Activated T-cell treated with anti-CD3 and anti-CD28 coated beads, Interleukin-2, amount 50 U/mL, for 72 hours (primary cell): ENCODE measurements at regions not wholly inside any gene's neighbourhood (a gene's known extent, or its start where the extent isn't known, plus 50 kb on each side); places are given as distances from the start of the nearest gene placed in this dataset.
"Not testable (repeated sequence)": the region's sequence is repeated elsewhere in the genome, so short reads cannot be mapped to it uniquely, and the experiment has no call there.

Experiments
- ATAC-seq, 2 donors: fragments of 150-1000 bp; cut with Tn5 transposase; replicated peaks in 1 of 2; 2 replicates each; pipeline ENCODE4 v1.10.0; 2021; ENCODE audit warnings: moderate library complexity in 2 of 2, mild to moderate bottlenecking in 1 of 2
- DNase-seq, 2 donors: peaks; one replicate each; pipeline ENCODE4 v3.0.0; 2021 to 2022; ENCODE audit warnings: mixed read lengths in 1 of 2
- H3K27ac Mint-ChIP-seq: one replicate; pipeline ENCODE4 v1.8.0; 2022; ENCODE audit warnings: mild to moderate bottlenecking, moderate library complexity, mixed read lengths
- H3K27me3 Mint-ChIP-seq: one replicate; pipeline ENCODE4 v1.8.0; 2022; ENCODE audit warnings: low read depth, mixed read lengths
- H3K36me3 Mint-ChIP-seq, 2 donors: one replicate each; pipeline ENCODE4 v1.8.0; 2022; ENCODE audit warnings: mixed read lengths in 2 of 2, mild to moderate bottlenecking in 1 of 2; ENCODE audit not compliant: insufficient read depth in 2 of 2
- H3K4me1 Mint-ChIP-seq: one replicate; pipeline ENCODE4 v1.8.0; 2022; ENCODE audit warnings: low read depth, mixed read lengths
- H3K4me3 Mint-ChIP-seq, 2 donors: one replicate each; pipeline ENCODE4 v1.8.0; 2022; ENCODE audit warnings: mild to moderate bottlenecking in 2 of 2, mixed read lengths in 2 of 2, moderate library complexity in 2 of 2
- H3K9me3 Mint-ChIP-seq, 2 donors: one replicate each; pipeline ENCODE4 v1.8.0; 2022; ENCODE audit warnings: mixed read lengths in 2 of 2

DNA sequence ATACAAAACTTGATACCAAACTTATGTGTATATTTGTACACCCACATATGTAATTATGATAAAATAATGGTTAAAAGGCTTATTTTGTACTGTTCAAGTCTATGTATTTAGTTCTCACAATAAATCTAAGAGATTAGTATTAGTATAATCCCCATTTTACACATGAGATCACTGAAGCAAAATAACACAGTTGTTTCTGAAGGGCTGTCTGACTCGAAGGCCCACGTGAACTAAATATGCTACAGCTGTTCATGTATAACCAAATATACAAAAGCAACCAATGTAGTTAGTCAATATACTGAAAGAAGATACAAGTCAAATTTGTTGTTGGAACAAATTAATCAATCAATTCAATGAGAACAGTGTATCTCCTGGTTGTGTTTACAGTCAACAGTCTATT, 959.2 kb downstream of the EPHA7 start:
- no peaks in the 10 kb centered on the region for H3K4me1 Mint-ChIP-seq

DNA sequence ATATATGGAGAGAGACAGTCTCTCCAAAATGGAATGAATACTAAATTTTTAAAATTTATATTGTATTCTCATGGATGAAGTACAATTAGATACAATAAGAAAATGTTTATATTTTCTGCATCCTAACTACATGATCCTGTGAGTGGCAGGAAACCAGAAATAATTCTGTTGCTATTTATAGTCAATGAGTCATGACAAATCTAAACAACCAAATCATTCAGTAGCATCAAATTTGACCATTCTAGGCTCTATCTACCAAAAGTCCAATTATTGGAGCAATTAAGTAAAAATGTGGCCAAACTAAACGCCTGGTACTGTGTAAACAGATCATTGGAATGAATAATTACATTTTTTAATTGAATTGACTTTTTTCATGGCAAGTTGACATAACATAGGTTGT, 959.8 kb downstream of the EPHA7 start:
- Mint-ChIP-seq H3K36me3 (no peaks in the 10 kb centered on the region), H3K27ac (no peak overlapping the region), H3K4me1 (no peaks in the 10 kb centered on the region), H3K9me3 (peaks cover 2 to 7% of the 10 kb centered on the region in 2 donors), H3K4me3 (no peak overlapping the region), H3K27me3 (no peaks in the 10 kb centered on the region)
- ATAC-seq (no peak), DNase-seq (no peak)

More for the DNA sequence above, 959.2 kb downstream of the EPHA7 start:
- Mint-ChIP-seq H3K4me3 (no peak overlapping the region), H3K27ac (no peak overlapping the region), H3K36me3 (no peaks in the 10 kb centered on the region), H3K27me3 (no peaks in the 10 kb centered on the region), H3K9me3 (peaks cover 2 to 8% of the 10 kb centered on the region in 2 donors)
- no peak for ATAC-seq
- no peak for DNase-seq

DNA sequence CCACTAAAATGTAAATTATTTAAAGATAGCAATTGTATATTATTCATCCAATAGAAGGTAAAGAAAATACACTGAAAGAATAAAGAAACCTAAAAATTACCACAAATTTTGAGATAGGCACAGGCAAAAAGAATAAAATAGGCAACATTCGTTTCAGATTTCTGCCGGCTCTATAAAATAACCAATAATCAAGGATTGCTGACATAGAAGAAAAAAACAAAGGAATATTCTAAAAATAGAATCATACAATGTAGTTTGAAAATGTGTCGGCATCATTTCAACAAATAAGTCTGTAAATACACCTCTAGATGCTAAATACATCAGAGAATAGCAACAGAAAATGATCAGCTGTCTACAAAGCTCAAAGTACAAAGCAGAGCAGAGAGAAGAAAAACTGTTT, 973.3 kb downstream of the EPHA7 start:
- Mint-ChIP-seq H3K4me1 (no peaks in the 10 kb centered on the region), H3K36me3 (peaks cover 0 to 2% of the 10 kb centered on the region in 2 donors), H3K27me3 (no peaks in the 10 kb centered on the region), H3K27ac (no peak overlapping the region), H3K4me3 (no peak overlapping the region), H3K9me3 (peaks cover 4 to 8% of the 10 kb centered on the region in 2 donors)
- DNase-seq: no peak
- ATAC-seq: no peak

DNA sequence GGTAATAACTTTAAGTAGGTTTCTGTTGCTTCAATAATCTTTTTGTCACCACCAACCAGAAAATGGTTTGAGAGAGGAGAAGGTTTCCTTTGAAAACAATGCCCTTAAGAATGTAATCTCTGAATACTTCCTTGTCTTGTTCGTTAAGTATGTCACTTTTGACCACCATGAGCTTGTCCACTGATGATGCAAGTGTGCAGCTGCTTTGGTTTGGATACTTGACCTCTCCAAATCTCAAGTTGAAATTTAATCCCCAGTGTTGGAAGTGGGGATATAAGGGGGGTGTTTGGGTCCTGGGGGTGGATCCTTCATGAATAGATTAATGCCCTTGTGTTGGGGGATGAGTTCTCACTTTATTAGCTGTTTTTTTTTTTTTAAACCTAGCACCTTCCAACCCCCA, 985.4 kb downstream of the EPHA7 start:
- H3K27me3 Mint-ChIP-seq: no peaks in the 10 kb centered on the region
- no peaks in the 10 kb centered on the region for H3K36me3 Mint-ChIP-seq

DNA sequence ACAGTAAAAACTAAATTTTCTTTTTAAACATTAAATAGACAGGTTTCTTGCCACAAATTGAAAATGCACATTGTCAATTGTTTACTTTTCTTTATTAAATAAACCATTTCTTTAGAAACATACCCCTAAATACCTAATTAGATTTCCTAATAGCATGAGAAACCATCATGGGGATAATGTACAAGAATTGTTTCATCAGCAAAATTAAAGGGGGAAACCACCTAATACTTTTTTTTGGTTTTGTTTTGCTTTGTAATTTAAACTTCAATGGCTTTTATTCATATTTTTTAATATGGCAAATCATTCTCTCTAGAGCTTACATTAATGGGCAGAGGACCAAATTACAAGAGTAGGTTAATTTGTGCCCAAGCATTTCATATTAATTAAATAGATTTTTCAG, 987.9 kb downstream of the EPHA7 start:
- Mint-ChIP-seq H3K27me3 (no peaks in the 10 kb centered on the region), H3K9me3 (peaks cover 0 to 4% of the 10 kb centered on the region in 2 donors)

More for the DNA sequence above, 985.4 kb downstream of the EPHA7 start:
- ATAC-seq (no peak), DNase-seq (no peak)
- Mint-ChIP-seq H3K27ac (no peak overlapping the region), H3K9me3 (peaks cover 2 to 3% of the 10 kb centered on the region in 2 donors), H3K4me1 (no peaks in the 10 kb centered on the region), H3K4me3 (no peak overlapping the region)

DNA sequence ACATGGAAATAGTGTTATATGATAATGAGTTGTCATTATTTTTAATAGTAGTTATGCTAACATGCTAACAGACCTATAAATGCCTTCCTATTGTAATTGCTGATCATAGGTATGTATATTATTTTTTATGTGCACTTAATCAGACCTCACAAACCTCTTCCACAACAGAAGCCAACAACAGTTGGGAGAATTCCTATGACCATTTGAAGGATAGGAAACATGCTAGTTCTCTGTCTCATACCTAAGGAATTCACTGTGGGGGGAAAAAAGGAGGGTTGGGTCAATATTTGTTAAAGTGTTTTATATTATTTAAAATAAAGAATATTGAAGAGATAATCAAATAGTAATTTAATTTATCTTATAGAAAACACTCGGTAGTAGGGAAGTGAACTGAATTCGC, 990.9 kb downstream of the EPHA7 start:
- Mint-ChIP-seq H3K9me3 (peaks cover 3 to 4% of the 10 kb centered on the region in 2 donors), H3K4me1 (no peaks in the 10 kb centered on the region), H3K36me3 (no peaks in the 10 kb centered on the region), H3K4me3 (no peak overlapping the region), H3K27me3 (no peaks in the 10 kb centered on the region), H3K27ac (no peak overlapping the region)
- ATAC-seq (no peak), DNase-seq (no peak)

More for the DNA sequence above, 987.9 kb downstream of the EPHA7 start:
- Mint-ChIP-seq H3K4me3 (no peak overlapping the region), H3K4me1 (no peaks in the 10 kb centered on the region), H3K36me3 (no peaks in the 10 kb centered on the region), H3K27ac (no peak overlapping the region)
- DNase-seq (no peak), ATAC-seq (no peak)

DNA sequence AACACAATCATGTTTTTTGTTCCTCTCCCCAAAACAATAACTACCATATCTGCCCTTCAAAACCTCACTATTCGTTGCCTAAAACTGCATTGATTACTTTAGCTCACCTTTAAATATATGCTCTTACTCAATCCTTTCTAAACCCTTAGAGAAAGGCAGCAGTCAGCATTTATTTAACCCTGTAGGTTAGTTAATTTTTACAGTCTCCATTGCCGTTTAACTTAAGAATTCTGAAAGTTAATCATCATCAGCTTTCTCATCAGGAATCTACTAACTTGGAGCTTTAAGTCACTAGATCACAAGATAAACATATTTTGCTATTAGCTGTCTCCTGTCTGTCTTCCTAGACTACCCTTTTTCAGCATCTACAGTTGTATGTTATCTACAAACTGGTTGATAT, 991.9 kb downstream of the EPHA7 start:
- Mint-ChIP-seq H3K36me3 (no peaks in the 10 kb centered on the region), H3K27ac (no peak overlapping the region), H3K4me1 (no peaks in the 10 kb centered on the region), H3K27me3 (no peaks in the 10 kb centered on the region), H3K9me3 (peaks cover 7% of the 10 kb centered on the region in 2 donors), H3K4me3 (no peak overlapping the region)
- ATAC-seq (no peak), DNase-seq (no peak)

DNA sequence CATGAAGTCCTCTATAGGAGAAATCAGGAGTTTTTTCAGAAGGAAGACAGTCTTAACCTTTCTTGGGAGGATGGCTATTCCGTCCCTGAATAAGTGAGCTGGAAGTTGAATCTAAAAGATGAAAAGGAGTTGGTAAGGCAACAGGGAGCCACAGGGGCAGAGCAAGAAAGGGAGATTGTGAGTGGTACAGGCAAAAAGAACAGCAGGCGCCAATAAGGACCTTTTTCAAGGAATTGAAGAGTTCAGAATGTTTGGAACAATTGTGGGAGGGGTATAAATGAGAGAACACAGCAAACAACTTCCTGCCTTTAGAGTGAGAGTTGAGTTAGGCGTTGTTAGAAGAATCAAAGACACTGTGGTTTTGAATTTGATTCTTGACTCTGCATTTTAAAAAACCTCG, 1003.7 kb downstream of the EPHA7 start:
- DNase-seq (no peak), ATAC-seq (no peak)
- no peaks in the 10 kb centered on the region for H3K4me1 Mint-ChIP-seq
- peaks cover 7 to 8% of the 10 kb centered on the region in 2 donors for H3K9me3 Mint-ChIP-seq
- no peak overlapping the region for H3K27ac Mint-ChIP-seq
- H3K36me3 Mint-ChIP-seq: peaks cover 0 to 2% of the 10 kb centered on the region in 2 donors
- H3K4me3 Mint-ChIP-seq: no peak overlapping the region
- H3K27me3 Mint-ChIP-seq: no peaks in the 10 kb centered on the region

DNA sequence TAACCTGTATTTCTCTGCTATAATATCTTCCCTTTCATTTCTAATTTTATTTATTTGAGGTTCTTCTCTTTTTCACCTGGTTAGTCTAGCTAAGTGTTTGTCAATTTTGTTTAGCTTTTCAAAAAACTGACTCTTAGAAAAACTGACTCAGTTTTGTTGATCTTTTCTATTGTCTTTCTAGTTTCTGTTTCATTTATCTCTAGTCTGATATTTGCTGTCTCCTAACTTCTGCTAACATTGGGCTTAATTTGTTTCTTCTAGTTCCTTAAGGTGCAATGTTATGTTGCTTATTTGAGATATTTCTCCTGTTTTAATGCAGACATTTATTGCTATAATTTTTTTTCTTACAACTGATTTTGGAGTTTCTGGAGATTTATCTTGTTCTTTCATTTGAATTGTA, 1011.0 kb downstream of the EPHA7 start:
- Mint-ChIP-seq H3K27me3 (no peaks in the 10 kb centered on the region), H3K36me3 (peaks cover 2% of the 10 kb centered on the region in 2 donors), H3K4me3 (no peak overlapping the region), H3K27ac (no peak overlapping the region), H3K9me3 (peaks cover 12 to 13% of the 10 kb centered on the region in 2 donors), H3K4me1 (no peaks in the 10 kb centered on the region)
- DNase-seq (no peak), ATAC-seq (no peak)

DNA sequence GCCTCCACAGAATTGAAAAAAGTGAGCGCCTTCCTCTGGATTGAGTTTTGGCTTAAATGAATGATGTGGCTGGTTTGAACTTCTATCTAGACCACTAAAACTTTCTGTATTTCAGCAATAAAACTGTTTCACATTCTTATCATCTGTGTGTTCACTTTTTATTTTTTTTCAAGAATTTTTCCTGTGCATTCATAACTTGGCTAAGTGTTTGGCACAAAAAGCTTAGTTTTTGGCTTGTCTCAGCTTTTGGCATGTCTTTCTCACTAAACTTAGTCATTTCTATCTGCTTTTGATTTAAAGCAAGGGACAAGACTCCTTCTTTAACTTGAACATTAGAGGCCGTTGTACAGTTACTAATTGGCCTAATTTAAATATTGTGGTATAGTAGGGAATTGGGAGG, 1015.1 kb downstream of the EPHA7 start:
- H3K36me3 Mint-ChIP-seq: peaks cover 0 to 2% of the 10 kb centered on the region in 2 donors
- no peak for DNase-seq
- no peak overlapping the region for H3K4me3 Mint-ChIP-seq
- no peaks in the 10 kb centered on the region for H3K27me3 Mint-ChIP-seq
- peaks cover 9% of the 10 kb centered on the region in 2 donors for H3K9me3 Mint-ChIP-seq
- no peaks in the 10 kb centered on the region for H3K4me1 Mint-ChIP-seq
- no peak for ATAC-seq
- no peak overlapping the region for H3K27ac Mint-ChIP-seq

DNA sequence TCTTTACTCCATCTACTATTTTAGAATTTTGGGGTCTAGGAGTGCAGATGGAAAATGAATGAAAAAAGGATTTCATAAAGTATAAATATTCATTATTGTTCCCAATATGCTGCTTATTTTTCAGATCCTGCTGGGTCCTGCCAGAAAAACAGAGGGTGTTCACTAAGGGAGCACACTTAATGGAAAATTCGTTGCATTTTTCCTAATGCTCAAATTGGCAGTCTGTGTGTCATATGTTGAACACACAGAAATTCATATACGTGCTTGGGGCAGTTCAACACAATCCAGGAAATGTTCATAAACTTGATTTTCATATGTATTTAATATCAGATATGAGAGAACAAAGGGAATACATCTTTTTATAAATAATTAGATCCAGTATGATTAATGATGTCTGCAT, 1019.4 kb downstream of the EPHA7 start:
- Mint-ChIP-seq H3K27me3 (no peaks in the 10 kb centered on the region), H3K36me3 (no peaks in the 10 kb centered on the region), H3K4me1 (no peaks in the 10 kb centered on the region), H3K4me3 (no peak overlapping the region), H3K9me3 (peaks cover 2% of the 10 kb centered on the region in 2 donors), H3K27ac (no peak overlapping the region)
- ATAC-seq (no peak), DNase-seq (no peak)

DNA sequence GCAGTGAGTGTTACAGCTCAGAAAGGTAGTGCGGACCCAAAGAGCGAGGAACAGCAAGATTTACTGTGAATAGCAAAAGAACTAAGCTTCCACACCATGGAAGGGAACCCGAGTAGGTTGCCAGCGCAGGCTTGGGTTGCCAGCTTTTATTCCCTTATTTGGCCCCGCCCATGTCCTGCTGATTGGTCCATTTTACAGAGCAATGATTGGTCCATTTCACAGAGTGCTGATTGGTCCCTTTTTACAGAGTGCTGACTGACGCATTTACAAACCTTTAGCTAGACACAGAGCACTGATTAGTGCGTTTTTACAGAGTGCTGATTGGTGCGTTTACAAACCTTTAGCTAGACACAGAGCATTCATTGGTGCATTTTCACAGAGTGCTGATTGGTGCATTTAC, 1030.7 kb downstream of the EPHA7 start:
- not testable (repeated sequence) for H3K9me3 Mint-ChIP-seq, DNase-seq, H3K4me1 Mint-ChIP-seq, H3K4me3 Mint-ChIP-seq, H3K27me3 Mint-ChIP-seq, ATAC-seq, H3K36me3 Mint-ChIP-seq, H3K27ac Mint-ChIP-seq

DNA sequence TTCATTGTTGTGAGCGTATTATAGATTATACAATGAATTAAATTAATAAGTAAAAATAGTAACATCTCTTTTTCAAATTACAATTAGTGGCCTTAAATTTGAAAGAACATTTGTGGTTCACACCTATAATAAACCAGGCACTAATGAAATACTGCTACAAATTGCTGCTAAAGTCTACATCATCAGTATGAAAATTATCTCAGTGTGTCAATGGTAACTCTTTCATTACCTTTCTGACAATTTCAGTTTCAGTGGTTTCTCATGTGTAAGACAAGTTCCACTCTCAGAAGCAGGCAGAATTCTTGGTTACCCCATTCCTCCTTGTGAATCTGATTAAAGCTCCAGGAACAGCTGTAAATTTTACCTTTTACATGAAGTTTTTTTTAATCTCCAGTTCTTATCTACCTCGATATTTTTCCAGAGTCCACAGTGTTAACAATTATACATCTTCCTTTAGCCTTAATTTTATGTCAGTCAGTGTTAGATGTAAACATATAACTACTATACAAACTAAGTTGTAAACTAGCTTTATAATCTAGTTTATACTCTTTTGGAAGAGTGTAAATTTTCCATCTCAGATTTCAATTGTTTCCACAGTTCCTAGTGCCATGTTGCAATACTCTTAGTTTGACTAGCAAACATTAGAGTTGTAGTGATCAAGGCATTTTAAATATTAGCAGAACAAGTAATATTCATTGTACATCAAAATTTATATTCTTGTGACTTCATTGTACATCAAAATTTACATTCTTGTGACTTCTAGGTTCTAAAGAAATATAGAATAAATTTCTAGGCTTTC, 1038.4 kb downstream of the EPHA7 start:
- no peaks in the 10 kb centered on the region for H3K4me1 Mint-ChIP-seq
- no peaks in the 10 kb centered on the region for H3K27me3 Mint-ChIP-seq
- H3K9me3 Mint-ChIP-seq: no peaks in the 10 kb centered on the region
- ATAC-seq (no peak), DNase-seq (no peak)
- no peak overlapping the region for H3K27ac Mint-ChIP-seq
- no peaks in the 10 kb centered on the region for H3K36me3 Mint-ChIP-seq
- H3K4me3 Mint-ChIP-seq: no peak overlapping the region

DNA sequence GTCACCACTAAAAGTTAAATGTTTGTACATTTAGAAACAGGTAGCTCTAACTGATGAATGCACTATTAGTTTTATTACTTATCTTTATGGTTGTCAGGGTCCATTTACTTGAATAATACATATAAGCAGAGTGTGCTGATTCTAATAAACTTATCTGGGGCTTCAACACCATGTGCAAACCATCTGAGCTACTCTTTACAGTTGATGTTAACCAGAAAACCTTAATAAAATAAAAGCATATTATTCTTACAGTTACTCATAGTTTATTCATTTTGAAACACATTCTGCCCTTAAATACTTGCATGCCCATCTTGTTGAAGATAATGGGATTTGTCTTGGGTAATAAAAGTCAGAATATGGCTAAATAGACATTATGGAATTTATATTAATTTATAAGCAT, 1042.2 kb downstream of the EPHA7 start:
- DNase-seq: no peak
- H3K4me1 Mint-ChIP-seq: no peaks in the 10 kb centered on the region
- ATAC-seq: no peak
- H3K27ac Mint-ChIP-seq: no peak overlapping the region
- H3K36me3 Mint-ChIP-seq: no peaks in the 10 kb centered on the region
- no peaks in the 10 kb centered on the region for H3K27me3 Mint-ChIP-seq
- H3K9me3 Mint-ChIP-seq: peaks cover 1 to 2% of the 10 kb centered on the region in 2 donors
- H3K4me3 Mint-ChIP-seq: no peak overlapping the region
